Hepatocyte (in vitro differentiated cells): ENCODE measurements at regions not wholly inside any gene's neighbourhood (a gene's known extent, or its start where the extent isn't known, plus 50 kb on each side); places are given as distances from the start of the nearest gene placed in this dataset.

Experiments used
- DNase-seq: peaks from one replicate; pipeline ENCODE4 v3.0.0-alpha.2; 2016; ENCODE audit warnings: low spot score
- H2AFZ ChIP-seq: fragments of 200-600 bp; sonication (generic); 2 replicates; pipeline ENCODE4 v1.6.0; 2016; ENCODE audit warnings: antibody characterized with exemption, mild to moderate bottlenecking
- H3K27ac ChIP-seq: fragments of 200-600 bp; sonication (generic); 2 replicates; pipeline ENCODE4 v1.5.1; 2016; ENCODE audit warnings: mild to moderate bottlenecking
- H3K27me3 ChIP-seq: fragments of 200-600 bp; sonication (generic); 2 replicates; pipeline ENCODE4 v1.6.1; 2016
- H3K36me3 ChIP-seq: fragments of 200-600 bp; sonication (generic); replicated peaks from 2 replicates; pipeline ENCODE4 v1.5.1; 2016; ENCODE audit warnings: low read depth; ENCODE audit not compliant: insufficient read depth
- H3K4me1 ChIP-seq: fragments of 200-600 bp; sonication (generic); 2 replicates; pipeline ENCODE4 v1.5.1; 2016; ENCODE audit warnings: mild to moderate bottlenecking, moderate library complexity; ENCODE audit not compliant: insufficient read depth
- H3K4me2 ChIP-seq: fragments of 200-600 bp; sonication (generic); 2 replicates; pipeline ENCODE4 v1.6.0; 2016
- H3K4me3 ChIP-seq: fragments of 200-600 bp; sonication (generic); 2 replicates; pipeline ENCODE4 v1.5.1; 2016; ENCODE audit warnings: mild to moderate bottlenecking
- H3K79me2 ChIP-seq: fragments of 200-600 bp; sonication (generic); 2 replicates; pipeline ENCODE4 v1.6.0; 2017; ENCODE audit warnings: mild to moderate bottlenecking
- H3K9me2 ChIP-seq: fragments of 200-600 bp; sonication (generic); replicated peaks from 2 replicates; pipeline ENCODE4 v1.6.0; 2017; ENCODE audit warnings: mild to moderate bottlenecking; ENCODE audit not compliant: insufficient read depth
- H3K9me3 ChIP-seq: fragments of 200-600 bp; sonication (generic); 2 replicates; pipeline ENCODE4 v1.5.1; 2016; ENCODE audit warnings: low read depth, mild to moderate bottlenecking
- H4K20me1 ChIP-seq: fragments of 200-600 bp; sonication (generic); 2 replicates; pipeline ENCODE4 v1.6.0; 2016; ENCODE audit warnings: mild to moderate bottlenecking; ENCODE audit not compliant: insufficient read depth, poor library complexity, severe bottlenecking
- EZH2 ChIP-seq: fragments of 200-600 bp; sonication (generic); IDR thresholded peaks from 2 replicates; pipeline ENCODE4 v1.6.1; 2016; ENCODE audit warnings: antibody characterized with exemption, mild to moderate bottlenecking, borderline replicate concordance
- EZH2phosphoT487 ChIP-seq: fragments of 200-600 bp; sonication (generic); IDR thresholded peaks from one replicate; pipeline ENCODE4 v1.6.1; 2018; ENCODE audit warnings: antibody characterized with exemption, mild to moderate bottlenecking, low read depth, moderate library complexity; ENCODE audit not compliant: unreplicated experiment, severe bottlenecking
- WGBS: methylation state at CpG from one replicate; pipeline ENCODE4 v1.1.6; 2016; ENCODE audit warnings: low lambda C conversion rate; ENCODE audit errors: missing lambda C conversion rate; 5-methylcytosine and 5-hydroxymethylcytosine counted together
- TF ChIP-seq, protein P1 (sequence below): fragments of 200-600 bp; sonication (generic); IDR thresholded peaks from 2 replicates; pipeline ENCODE4 v1.5.1; 2016; ENCODE audit warnings: antibody characterized with exemption, mild to moderate bottlenecking; ENCODE audit not compliant: poor library complexity

DNA sequence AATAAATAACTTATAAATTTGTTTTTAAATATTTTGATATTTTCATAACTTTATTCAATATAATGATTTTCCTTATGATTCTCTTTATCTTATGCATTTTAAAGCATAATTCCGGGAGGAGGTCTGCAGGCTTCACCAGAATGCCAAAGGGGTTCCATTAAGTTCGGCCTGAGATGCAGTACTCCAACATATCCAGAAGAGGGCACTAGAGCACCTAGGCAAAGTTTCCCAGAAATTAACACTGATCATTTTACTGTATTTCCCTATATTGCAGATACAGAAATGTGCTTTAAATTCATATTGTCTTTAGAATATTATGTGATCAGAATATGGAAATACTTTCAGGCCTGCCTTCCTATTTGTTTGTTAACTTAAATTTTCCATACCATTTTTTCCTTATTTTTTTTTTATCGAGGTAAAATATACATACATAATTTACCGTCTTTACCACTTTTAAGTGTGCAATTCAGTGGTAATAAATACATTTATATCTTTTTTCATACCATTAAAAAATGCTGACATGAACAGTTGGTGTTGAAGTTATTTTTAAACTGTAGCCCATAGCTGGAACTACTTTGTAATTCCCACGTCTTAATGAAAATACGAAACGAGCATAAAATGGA, 58.9 kb upstream of the TM9SF2 start:
- no peak for TF ChIP-seq EZH2phosphoT487
- TF ChIP-seq, protein P1, sequence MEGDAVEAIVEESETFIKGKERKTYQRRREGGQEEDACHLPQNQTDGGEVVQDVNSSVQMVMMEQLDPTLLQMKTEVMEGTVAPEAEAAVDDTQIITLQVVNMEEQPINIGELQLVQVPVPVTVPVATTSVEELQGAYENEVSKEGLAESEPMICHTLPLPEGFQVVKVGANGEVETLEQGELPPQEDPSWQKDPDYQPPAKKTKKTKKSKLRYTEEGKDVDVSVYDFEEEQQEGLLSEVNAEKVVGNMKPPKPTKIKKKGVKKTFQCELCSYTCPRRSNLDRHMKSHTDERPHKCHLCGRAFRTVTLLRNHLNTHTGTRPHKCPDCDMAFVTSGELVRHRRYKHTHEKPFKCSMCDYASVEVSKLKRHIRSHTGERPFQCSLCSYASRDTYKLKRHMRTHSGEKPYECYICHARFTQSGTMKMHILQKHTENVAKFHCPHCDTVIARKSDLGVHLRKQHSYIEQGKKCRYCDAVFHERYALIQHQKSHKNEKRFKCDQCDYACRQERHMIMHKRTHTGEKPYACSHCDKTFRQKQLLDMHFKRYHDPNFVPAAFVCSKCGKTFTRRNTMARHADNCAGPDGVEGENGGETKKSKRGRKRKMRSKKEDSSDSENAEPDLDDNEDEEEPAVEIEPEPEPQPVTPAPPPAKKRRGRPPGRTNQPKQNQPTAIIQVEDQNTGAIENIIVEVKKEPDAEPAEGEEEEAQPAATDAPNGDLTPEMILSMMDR: peak; percentile 82
- Histone ChIP-seq H2AFZ (no peak overlapping the region), H3K4me2 (no peak overlapping the region), H3K27ac (no peak overlapping the region), H3K36me3 (no peaks in the 10 kb centered on the region), H3K4me3 (no peak overlapping the region), H3K79me2 (no peaks in the 10 kb centered on the region), H3K27me3 (peaks cover 3% of the 10 kb centered on the region), H4K20me1 (no peaks in the 10 kb centered on the region), H3K4me1 (no peaks in the 10 kb centered on the region), H3K9me3 (no peaks in the 10 kb centered on the region), H3K9me2 (no peaks in the 10 kb centered on the region)
- WGBS: 73% methylated on average over 7 of the region's 7 CpGs
- DNase-seq: peak; percentile 68

DNA sequence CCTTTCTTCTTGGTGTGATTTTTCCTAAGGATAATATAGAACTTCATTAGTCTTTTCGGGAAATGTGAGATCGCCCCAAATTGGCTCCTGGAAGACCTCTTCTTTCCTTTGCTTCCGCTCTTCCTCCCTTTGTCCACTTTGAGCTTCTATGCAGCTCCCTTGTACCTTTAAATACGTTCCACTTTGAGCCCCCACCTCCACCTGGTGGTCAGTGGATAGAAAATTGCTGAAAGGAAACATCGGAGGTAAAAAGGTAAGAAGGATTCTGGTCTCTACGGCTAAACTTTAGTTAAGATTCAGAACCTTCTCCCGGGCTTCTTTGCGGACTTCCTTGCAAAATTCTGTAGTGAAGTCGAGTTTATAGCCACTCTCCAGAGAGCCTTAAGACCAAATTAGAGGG, 55.0 kb upstream of the TM9SF2 start:
- Histone ChIP-seq H3K79me2 (no peaks in the 10 kb centered on the region), H3K27me3 (no peaks in the 10 kb centered on the region), H3K27ac (no peak overlapping the region), H3K9me2 (no peaks in the 10 kb centered on the region), H3K36me3 (no peaks in the 10 kb centered on the region), H4K20me1 (no peaks in the 10 kb centered on the region), H3K4me1 (no peaks in the 10 kb centered on the region), H2AFZ (no peak overlapping the region), H3K9me3 (no peaks in the 10 kb centered on the region), H3K4me2 (no peak overlapping the region), H3K4me3 (no peak overlapping the region)
- TF ChIP-seq, protein P1: peak; percentile 13
- no peak for TF ChIP-seq EZH2phosphoT487
- no peak for TF ChIP-seq EZH2
- WGBS: 62% methylated on average over 9 of the region's 9 CpGs
- no peak for DNase-seq

DNA sequence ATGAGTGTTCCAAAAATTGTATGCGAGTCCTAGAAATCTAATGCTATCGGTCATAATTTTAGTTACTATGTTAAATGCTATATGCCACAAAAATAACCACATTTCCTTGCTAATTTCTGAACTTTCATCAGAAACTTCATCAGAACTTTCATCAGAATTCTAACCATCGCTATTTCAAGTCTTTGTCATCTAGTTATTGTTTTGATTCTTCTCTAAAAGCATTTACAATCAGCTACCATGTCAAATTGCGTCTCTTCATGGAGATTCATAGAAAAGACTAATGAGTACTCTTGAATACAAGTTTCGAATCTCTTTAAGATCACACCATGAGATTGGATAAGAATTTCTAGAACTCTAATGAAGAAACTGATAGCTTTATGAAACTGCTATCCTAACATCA, 52.7 kb upstream of the TM9SF2 start:
- Histone ChIP-seq H3K27me3 (no peaks in the 10 kb centered on the region), H2AFZ (no peak overlapping the region), H3K4me1 (no peaks in the 10 kb centered on the region), H4K20me1 (no peaks in the 10 kb centered on the region), H3K36me3 (no peaks in the 10 kb centered on the region), H3K9me3 (no peaks in the 10 kb centered on the region), H3K9me2 (no peaks in the 10 kb centered on the region), H3K4me3 (no peak overlapping the region), H3K4me2 (no peak overlapping the region), H3K27ac (no peak overlapping the region), H3K79me2 (no peaks in the 10 kb centered on the region)
- 87% methylated on average over 5 of the region's 5 CpGs for WGBS
- TF ChIP-seq EZH2 (no peak), EZH2phosphoT487 (no peak)
- TF ChIP-seq, protein P1: no peak
- DNase-seq: no peak

DNA sequence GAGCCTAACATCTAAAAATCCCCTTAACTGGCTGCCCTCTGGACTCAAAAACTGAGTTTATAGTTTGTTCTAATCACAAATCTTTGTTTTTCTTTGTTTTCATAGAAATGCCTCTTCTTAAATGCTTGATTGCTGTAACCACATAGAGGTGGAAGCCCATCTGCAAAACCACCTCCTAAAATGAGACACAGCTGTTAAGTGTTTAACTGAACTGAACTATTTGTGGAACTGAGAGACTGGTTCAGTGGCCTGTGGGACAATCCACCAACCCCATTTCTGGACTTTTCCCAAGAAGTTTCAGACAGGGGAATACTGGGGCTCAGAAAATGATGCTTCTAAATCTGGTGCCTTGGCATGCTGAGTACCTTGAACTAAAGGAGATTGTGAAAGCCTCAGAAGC, 50.9 kb upstream of the TM9SF2 start:
- no peak overlapping the region for H3K4me2 ChIP-seq

More for the DNA sequence above, 50.9 kb upstream of the TM9SF2 start:
- Histone ChIP-seq H3K4me1 (no peaks in the 10 kb centered on the region), H3K27me3 (no peaks in the 10 kb centered on the region), H3K27ac (no peak overlapping the region), H4K20me1 (no peaks in the 10 kb centered on the region), H2AFZ (no peak overlapping the region), H3K4me3 (no peak overlapping the region), H3K9me2 (no peaks in the 10 kb centered on the region), H3K79me2 (no peaks in the 10 kb centered on the region), H3K9me3 (peaks cover 5% of the 10 kb centered on the region), H3K36me3 (no peaks in the 10 kb centered on the region)
- DNase-seq: no peak
- no peak for TF ChIP-seq EZH2phosphoT487
- TF ChIP-seq EZH2: no peak
- TF ChIP-seq, protein P1: no peak
